Mammary epithelial cell (primary cell): ENCODE measurements at regions not wholly inside any gene's neighbourhood (a gene's known extent, or its start where the extent isn't known, plus 50 kb on each side); places are given as distances from the start of the nearest gene placed in this dataset.

Source experiments
- CTCF ChIP-seq, 2 donors: IDR thresholded peaks in 1 of 2; conservative IDR thresholded peaks in 1 of 2; 2 replicates each; pipeline ENCODE4 v1.5.1; 2011 to 2012; ENCODE audit warnings: inconsistent platforms in 2 of 2, low read length in 2 of 2, mild to moderate bottlenecking in 2 of 2, control low read depth in 1 of 2, low read depth in 1 of 2; ENCODE audit not compliant: insufficient read depth in 1 of 2; ENCODE audit errors: extremely low read depth in 1 of 2
- EZH2 ChIP-seq: IDR thresholded peaks from 2 replicates; pipeline ENCODE4 v1.6.1; 2012; ENCODE audit warnings: low read length, inconsistent platforms, borderline replicate concordance

- TF ChIP-seq CTCF (conservative IDR thresholded peaks at IDR 0.05 in 1 of 2, IDR thresholded peaks at IDR 0.05 in 1 of 2; ENCODE audit: extremely low read depth in 1 of 2, insufficient read depth in 1 of 2, low read depth in 1 of 2, low read length in 2 of 2) (no peak), EZH2 (no peak)
These were observed 228.5 kb upstream of the ZEB2 start for GRCh38 chr2:144748443-144748842.
